ENCODE measurements at regions not wholly inside any gene's neighbourhood (a gene's known extent, or its start where the extent isn't known, plus 50 kb on each side); places are given as distances from the start of the nearest gene placed in this dataset.
"Not testable (repeated sequence)": the region's sequence is repeated elsewhere in the genome, so short reads cannot be mapped to it uniquely, and the experiment has no call there.

DNA sequence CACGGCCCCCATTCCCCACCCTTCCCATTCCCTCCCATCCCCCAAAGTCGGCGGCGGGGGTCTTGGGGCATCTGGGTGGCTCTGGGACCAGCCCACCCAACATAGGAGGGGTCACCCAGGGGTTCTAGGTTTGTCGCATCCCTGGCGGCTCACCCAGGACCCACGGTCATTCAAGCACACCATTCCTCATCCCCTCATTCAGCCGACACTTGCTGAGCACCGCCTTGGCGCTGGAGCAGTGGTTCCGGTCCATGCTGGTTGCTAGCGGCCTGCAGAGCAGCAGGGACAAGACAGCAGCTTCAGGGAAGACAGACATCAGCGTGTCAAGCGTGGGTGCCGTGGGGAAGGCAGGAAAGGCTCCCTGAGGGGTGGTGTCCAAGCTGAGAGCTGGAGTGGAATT lies 50.5 kb upstream of the OTOS start:
- DNase-seq: no peak

DNA sequence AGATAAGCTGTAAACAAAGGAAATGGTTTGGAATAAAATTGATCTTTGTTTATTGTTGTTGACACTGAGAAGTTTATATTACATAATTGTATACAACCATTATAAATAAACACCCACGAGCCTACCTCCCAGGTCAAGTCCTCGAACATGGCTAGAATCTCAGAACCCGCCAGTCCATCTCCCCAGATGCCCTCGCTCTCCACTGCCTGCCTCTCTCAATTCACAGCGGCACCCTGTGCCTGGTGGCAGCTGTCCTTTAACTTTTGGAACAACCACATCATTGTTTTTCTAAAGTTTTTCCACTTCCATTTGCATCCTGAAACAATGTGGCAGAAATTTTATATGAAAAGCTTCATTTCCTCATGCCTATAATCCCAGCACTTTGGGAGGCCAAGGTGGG lies 52.2 kb upstream of the OTOS start:
- DNase-seq: no peak

DNA sequence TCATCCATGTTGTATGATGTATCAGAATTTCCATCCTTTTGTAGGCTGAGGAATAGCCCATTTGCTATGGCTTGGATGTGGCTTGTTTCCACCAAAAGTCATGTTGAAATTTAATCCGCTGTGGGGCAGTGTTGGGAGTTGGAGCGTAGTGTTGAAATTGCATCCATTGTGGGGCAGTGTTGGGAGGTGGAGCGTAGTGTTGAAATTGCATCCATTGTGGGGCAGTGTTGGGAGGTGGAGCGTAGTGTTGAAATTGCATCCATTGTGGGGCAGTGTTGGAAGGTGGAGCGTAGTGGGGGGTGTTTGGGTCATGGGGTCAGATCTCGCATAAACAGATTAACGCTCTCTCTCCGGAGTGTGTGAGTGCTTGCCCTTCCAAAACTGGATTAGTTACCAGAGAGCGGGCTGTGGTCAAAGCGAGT lies 53.9 kb upstream of the OTOS start:
- not testable (repeated sequence) for DNase-seq

DNA sequence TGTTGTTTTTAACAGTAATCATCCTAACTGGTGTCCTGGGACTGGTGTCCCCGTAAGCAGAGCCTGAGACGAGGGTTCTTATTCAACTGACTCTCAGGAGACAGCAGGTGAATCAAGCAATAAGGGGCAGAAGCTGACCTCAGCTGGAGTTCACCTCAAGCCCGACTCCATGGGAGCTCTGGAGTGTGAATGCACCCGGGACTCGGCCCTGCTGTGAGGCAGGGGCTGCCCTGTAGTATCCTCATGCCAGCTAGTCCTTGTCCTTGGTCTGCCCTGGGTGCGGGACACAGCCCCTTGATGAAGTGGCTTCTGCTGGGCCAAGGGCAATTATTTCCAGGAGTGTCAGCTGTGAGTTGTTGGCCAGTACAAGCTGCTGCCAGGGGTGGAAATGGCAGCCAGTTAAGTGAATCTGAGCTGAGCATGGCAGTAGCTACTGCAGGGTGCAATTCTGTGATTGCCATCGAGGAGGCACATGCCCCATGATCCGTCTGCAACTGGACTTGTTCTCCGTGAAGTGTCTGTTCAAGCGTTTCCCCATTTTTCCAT lies 54.9 kb upstream of the OTOS start:
- no peak for DNase-seq

DNA sequence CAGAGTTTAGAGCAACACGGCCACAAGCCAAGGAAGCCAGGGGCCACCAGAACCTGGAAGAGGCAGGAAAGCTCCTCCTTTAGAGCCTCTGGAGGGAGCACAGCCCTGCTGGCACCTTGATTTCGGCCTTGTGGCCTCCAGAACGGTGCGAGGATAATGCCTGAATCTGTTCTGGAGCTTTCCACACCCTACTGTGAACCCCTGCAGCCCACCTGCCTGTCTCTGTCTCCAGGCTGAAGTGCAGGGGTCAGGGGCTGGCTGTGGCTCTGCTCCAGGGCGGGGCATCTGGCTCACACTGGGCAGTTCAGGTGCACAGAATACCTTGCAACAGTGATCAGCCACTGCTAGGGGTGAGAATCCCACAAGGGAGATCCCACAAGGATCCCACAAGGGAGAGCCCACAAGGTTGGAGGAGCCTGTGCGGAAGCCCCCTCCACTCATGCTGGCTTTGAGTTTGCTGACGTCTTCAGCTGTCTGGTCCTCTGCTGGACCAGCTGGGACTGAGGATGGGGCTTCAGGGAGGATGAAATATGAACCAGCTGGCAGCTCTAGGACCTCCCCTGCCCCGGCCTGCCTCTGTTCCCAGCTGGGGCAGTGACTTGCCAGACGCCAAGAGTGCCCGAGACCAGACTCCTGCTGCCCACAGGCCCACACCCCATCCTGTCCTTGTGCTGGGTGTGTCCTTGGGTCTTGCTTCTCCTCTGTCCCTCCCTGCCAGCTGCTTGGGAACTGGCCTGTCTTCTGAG lies 56.4 kb upstream of the OTOS start:
- DNase-seq: no peak

DNA sequence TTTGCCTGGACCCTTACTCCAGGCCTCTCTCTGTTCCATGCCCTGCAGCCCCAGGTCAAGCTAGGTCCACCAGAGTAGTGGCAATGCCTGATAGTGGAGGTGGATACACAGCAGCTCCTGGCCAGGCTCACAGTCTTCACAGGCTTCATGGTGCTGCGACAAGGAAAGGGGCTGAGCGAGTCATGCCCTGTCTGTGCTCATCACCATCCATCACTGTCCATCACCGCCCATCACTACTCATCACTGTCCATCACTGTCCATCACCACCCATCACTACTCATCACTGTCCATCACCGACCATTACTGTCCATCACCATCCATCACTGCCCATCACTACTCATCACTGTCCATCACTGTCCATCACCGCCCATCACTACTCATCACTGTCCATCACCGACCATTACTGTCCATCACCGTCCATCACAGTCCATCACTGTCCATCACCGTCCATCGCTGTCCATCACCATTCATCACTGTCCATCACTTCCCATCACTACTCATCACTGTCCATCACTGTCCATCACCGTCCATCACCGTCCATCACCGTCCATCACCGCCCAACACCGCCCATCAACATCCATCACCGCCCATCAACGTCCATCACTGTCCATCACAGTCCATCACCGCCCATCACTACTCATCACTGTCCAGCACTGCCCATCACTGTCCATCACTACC lies 57.1 kb upstream of the OTOS start:
- no peak for DNase-seq

DNA sequence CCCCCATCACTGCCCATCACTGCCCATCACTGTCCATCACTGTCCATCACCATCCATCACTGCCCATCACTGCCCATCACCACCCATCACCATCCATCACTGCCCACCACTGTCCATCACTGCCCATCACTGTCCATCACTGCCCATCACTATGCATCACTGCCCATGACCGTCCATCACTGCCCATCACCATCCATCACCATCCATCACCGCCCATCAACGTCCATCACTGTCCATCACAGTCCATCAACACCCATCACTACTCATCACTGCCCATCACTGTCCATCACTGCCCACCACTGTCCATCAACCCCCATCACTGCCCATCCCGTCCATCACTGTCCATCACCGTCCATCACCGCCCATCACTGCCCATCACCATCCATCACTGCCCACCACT lies 57.8 kb upstream of the OTOS start:
- DNase-seq: no peak

DNA sequence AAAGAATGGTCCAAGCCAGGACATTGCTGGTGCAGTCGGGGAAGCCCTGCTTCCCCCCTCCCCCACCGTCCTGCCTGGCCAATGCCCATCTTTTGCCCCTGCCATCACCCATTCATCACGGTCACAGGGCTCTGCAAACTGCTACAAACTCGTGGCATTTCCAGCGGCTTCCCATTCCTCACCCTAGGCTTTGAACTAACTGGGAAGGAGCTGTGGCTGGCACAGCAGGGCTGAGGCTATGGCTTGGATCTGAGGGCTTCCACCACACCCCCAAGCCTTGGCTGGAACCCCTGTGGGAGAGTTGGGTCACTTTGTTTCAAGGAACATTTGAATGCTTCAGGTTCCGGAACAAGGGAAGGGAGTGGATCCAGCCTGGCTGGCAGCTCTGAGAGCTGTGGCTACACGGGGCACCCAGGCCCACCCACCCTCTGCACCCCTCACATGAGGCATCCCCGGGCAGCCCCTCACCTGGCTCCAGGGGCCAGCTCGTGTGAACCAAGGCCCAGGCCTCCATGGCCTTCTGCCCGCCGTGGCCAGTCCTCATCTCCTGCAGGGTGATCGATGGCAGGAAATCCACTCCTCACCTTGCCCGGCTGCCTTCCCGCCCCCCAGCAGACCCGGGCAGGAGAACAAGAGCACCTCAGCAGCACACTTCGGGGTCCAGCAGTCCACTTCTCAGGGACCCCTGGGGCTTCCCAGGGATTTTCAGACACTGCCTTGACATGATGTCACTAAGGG lies 58.8 kb upstream of the OTOS start:
- DNase-seq: no peak

DNA sequence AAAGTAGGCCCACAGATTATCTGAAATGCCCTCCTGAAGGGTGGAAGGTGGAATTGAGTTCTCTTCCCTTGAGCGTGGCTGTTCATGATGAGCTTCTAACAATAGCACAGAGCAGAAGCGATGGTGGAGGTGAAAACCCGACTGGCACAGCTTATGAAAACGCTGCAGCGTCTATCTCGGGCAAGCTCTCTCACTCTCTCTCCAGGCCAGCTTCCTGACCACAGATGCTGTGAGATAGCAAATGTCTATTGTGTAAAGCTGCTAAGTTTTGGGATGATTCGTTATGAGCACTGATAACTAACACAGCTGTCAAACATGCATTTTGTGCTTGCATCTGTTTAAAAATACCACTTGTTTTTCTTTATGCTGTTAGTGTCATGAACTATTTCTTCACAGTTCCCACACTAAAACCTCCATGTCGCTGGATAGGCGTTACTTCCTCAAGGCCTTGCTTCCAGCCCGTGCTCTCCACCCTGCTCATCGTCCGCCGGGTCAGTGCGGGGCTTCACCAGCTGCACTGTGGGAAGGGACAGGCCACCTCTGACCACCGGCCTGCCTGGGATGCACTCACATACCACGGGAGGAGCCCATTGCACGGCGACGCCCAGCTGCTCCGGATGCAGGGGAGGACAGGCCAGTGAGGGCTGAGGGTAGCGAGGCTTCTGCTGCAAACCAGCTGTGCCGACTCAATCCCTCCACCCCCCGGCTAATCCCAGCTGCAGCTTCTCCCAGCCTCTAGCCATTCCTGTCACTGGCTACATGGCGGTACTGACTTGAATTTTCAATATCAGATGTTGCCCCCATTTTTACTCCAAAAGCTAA lies 60.0 kb upstream of the OTOS start:
- DNase-seq: no peak

DNA sequence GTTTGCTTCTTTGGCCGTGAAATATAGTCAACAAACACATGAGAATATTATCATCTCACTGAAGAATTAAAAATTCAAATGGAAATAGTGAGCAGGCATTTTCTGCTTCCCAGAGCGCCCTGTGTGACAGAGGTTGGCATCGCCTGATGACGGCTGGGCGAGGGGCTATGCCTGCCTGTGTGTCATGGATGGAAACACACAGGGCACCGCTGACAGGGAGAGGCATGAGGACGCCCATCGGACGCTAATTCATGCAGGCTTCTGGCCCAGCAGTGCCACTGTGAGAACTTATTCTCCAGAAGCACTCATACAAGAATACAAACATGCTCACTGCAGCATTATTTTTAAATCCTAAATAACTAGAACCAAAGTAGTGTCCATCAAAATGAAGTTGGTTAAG lies 61.4 kb upstream of the OTOS start:
- no peak for DNase-seq

DNA sequence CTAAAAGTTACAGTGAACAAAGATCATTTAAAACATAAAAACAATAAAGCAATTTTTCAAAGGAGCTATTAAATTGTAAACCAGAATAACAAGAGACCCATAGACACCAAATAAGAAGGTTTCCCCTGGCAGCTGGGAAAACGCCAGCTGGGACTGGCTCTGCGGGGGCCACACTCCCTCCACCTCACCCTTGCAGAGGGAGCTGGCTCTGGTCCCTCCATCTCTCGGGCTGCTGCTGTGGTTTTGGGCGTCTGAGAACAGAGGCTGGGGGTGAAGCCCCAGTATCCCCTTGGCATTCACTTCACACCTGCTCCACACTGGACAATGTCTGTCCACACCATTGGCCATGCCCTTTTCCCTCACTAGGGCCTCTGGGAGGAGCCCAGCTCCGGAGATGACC lies 62.1 kb upstream of the OTOS start:
- DNase-seq: no peak

DNA sequence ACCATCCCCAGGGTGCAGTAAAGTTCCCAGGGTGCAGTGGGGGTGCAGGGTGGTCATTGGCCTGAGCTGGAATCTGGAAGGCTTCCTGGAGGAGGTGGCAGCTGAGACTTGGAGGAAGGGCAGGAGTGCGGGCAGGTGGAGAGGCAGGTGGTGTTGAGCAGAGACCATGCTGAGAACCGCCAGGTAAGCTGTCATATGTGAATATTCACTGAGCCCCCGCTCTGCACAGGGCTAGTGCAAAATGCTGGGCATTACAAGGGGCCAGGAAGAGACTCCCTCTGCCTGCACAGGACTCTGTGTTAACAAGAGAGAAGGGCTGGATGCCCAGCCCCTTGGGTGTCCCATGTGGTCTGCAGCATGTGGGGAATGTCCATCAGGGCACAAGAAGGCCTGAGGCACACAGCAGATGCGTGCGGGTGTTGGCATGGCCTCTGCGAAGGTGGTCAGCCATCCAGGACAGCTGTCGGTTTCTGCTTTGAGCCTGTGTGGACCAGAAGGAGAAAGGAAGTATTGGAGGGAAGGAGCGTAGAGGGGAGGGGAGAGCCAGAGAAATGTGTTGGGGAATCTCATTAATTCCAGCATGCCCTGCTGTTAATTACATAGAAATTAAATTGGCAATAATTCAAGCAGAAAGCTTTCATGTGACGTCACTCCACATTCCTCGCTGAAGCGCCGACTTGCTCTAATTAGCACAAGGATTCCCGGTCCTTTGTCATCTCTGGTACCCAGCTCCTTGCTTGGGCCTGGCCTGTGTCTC lies 62.8 kb upstream of the OTOS start:
- DNase-seq: no peak

DNA sequence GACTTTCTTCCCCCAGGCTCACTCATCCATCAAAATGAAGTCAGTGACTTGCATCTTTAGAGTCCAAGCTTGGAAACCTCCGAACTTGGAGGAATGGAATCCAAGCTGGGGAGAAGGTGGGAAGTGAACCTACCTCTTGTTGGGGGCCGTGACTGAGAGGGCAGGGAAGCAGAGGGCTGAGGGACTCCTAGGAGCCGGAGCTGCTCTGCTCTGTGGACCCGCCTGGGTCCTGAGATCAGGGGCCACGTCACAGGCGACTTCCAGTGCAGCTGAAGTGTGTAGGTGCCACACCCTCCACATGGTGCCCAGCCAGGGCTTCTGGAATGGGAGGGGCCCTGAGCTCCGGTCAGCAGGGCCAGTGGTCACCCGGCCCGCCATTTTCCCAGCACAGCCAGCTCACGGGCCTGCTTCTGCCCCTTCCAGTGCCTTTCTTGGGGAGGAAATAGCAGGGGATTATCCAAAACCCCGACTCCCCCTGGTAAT lies 63.4 kb upstream of the OTOS start:
- no peak for DNase-seq

DNA sequence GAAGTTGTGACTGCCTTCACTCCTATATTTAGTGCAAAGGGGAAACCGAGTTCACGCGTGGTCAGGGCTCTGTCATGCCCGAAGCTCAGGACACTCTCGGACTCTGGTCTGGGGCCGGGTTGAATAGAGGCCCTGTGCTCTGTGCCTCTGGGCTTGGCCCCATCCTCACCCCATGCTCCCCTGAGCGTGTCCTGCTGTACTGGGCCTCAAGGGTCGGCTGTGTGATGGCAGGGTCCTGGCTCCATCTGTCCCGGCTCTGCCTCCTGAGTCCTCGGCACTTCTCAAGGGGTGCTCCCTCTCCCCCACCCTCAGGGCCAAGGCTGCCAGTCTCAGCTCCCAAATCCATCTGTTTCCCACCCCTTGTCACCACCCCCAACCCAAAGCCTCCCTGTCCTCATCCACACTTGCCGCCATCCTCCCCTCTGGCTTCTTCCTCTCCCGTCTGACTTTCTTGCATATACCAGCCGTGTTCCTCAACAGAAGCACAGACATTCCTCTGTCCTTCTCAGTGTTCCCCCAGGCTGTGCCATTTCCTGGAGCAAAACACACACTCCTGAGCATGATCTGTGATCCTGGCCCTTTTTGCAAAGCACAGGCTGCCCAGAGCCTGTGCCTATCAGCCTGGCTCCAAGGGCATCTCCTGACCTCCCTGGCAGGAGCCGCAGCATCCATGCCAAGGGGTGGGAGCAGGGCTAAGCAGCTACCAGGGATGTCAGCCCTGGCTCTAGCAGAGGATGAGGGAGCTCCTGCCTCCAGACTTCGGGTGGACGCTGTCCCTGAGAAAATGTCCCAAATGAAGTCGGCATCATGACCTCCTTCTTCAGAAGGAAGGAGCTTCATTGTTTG lies 64.2 kb upstream of the OTOS start:
- no peak for DNase-seq

DNA sequence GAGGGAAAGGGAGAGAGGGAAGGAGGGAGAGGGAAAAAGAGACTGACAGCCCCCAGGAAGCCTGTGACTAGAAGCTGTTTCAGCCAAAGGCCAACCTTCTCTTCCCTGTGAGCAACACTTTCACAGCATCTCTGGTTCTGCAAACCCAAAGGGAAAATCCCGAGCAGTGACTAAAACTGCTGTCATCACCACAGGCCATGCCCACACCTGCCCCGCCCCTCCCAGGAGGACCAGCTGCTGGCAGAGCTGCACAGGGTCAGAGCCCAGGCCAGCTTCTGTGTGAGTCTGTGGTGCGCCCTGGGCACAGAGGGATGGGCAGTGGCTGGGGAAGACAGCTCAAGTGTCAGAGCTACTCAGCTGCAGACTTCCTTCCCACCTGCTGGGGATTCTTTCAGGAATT lies 64.9 kb upstream of the OTOS start:
- peak in 1 of 2 donors; percentile 17 for DNase-seq

DNA sequence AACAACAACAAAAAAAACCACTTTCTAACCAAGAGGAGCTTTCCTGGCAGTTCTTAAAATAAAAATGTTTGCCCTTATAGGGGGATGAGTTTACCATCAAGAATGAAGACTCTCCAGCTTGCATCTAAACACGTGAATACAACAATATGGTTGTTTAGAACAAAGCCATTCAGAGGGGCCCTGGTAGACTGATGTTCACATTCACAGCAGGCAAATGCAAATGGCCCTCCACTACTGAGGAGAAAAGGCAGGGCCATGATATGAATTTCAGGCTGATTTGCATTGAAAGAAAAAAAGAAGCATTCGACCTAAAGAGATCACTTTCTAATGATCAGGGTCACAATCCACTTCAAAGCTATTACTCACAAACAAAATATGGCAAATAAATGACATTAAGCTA lies 65.3 kb upstream of the OTOS start:
- DNase-seq: no peak

DNA sequence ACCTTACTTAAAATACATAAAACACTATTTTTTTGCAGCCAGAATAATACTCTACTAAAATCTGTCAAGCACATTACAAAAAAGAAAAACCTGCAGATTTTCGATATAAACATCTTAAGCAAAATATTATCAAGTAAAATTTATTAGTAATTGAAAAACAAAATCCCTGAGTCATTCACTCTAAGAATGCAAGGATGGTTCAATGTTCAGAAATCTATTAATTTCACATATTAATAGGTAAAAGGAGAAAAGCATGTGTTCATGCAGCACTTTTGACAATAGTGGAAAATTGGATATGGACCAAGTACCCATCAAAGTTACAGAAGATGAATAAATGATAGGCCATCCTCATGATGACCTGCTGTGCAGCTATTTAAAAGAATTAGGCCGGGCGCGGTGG lies 66.2 kb upstream of the OTOS start:
- no peak for DNase-seq

DNA sequence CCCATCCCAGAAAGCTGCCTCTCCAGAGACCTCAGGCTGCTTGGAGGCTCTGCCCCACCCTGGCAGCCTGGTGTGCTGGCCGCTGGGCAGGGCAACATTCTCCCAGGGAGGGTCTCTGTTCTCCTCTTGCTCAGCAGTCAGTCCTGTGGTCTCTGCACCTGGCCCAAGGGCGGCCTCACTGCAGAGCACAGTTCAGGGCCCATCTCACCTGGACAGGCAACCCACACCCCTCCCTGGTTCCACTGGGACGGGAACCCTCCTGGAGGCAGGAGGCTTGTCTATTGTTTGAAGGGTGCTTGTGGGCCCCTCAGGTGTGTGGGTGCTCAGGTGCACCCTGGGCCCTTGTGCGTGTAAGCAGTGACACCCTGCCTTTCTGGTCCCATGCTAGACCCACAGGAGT lies 67.2 kb upstream of the OTOS start:
- DNase-seq: no peak

DNA sequence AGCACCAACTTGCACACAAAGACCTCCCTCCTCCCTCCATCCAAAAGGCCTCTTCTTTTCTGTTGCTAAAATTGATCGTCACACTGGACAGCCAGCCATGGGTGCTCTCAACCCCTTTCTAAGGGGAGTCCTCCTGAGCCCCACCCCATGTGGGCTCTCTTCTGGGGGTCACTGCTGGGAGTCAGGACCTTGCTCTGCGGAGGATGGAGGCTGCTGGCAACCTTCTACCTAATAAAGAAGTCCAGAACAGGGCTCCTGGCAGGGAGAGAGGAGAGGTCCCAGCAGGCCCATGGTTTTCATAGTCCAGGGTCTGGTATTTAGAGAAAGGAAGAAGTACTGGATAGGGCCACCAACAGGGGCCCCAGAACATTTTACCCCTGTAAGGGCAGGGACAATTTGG lies 67.6 kb upstream of the OTOS start:
- DNase-seq: no peak

DNA sequence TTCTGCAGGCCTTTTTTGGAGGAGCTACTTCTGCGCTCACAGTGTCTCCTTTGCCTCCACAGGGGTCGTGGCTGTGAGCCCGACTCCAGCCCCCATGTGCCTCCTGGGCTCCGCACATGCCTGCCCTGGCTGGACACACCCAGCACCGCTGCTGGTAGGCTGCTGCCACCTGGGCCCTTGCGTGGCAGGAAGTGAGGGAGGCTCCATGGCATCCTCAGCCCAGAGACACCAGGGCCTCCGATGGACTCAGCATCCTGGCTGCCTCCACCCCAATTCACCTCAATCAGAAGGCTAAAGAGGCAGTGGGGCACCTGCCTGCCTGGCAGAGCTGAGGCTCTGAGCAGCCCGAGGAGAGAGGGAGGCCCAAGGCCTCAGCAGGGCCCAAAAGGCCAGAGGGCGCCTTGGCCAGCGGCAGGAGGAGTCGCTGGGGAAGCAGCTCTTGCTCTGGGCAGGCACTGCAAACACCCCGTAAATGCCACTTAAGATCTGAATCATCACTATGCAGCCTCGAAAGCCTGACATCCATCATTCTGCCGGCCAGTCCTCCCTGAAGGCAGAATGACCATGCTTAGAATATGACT lies 68.3 kb upstream of the OTOS start:
- DNase-seq: no peak
